ENCODE measurements at regions not wholly inside any gene's neighbourhood (a gene's known extent, or its start where the extent isn't known, plus 50 kb on each side); places are given as distances from the start of the nearest gene placed in this dataset.

GRCh38 chr4:24471486-24472160 lies 112.7 kb downstream of the DHX15 start:
- peak; percentile 48 to 55 for DNase-seq
- H3K27ac ChIP-seq: peak overlapping the region; percentile 74 to 80 (median 77)
- peak overlapping the region; percentile 28 to 55 (median 52) for H3K4me3 ChIP-seq (replicated peaks in 1 of 3)
- intact Hi-C loops (cut with DNase I): no loop called here
- H3K4me1 ChIP-seq: peaks cover 0 to 15% of the 10 kb centered on the region in 2 donors
- H3K27me3 ChIP-seq: no peaks in the 10 kb centered on the region
- no peaks in the 10 kb centered on the region for H3K36me3 ChIP-seq
- TF ChIP-seq CTCF (IDR thresholded peaks at IDR 0.05): peak in 1 of 6 experiments; percentile 2
- TF ChIP-seq POLR2A (IDR thresholded peaks at IDR 0.05): no peak
- 1% methylated on average over 30 to 35 of the region's 50 CpGs for WGBS, 2 donors
- no peaks in the 10 kb centered on the region for H3K9me3 ChIP-seq

GRCh38 chr4:24470666-24471485 lies 113.5 kb downstream of the DHX15 start:
- H3K27ac ChIP-seq: peak overlapping the region; percentile 74 to 80 (median 77)
- peak; percentile 56 to 60 for DNase-seq
- 0% methylated on average over 25 to 54 of the region's 90 CpGs for WGBS, 2 donors

GRCh38 chr4:24468071-24468470 lies 116.3 kb downstream of the DHX15 start:
- H3K4me3 ChIP-seq (replicated peaks in 1 of 3): no peak overlapping the region
- H3K36me3 ChIP-seq: no peaks in the 10 kb centered on the region
- DNase-seq: no peak
- intact Hi-C loops (cut with DNase I): no loop called here
- TF ChIP-seq CTCF (IDR thresholded peaks at IDR 0.05) (no peak), POLR2A (IDR thresholded peaks at IDR 0.05) (no peak)
- no peaks in the 10 kb centered on the region for H3K27me3 ChIP-seq
- WGBS, 2 donors: 89 to 93% methylated on average over 5 of the region's 5 CpGs
- peaks cover 0 to 15% of the 10 kb centered on the region in 2 donors for H3K4me1 ChIP-seq
- no peak overlapping the region for H3K27ac ChIP-seq
- no peaks in the 10 kb centered on the region for H3K9me3 ChIP-seq

More at GRCh38 chr4:24470666-24471485, 113.5 kb downstream of the DHX15 start:
- H3K27me3 ChIP-seq: no peaks in the 10 kb centered on the region
- TF ChIP-seq POLR2A (IDR thresholded peaks at IDR 0.05): peak in 1 of 2 donors; percentile 26
- TF ChIP-seq CTCF (IDR thresholded peaks at IDR 0.05): peak in 1 of 6 experiments; percentile 14
- H3K9me3 ChIP-seq: no peaks in the 10 kb centered on the region
- intact Hi-C loops (cut with DNase I): no loop called here
- peaks cover 0 to 15% of the 10 kb centered on the region in 2 donors for H3K4me1 ChIP-seq
- H3K4me3 ChIP-seq (replicated peaks in 1 of 3): peak overlapping the region; percentile 28 to 55 (median 52)
- H3K36me3 ChIP-seq: no peaks in the 10 kb centered on the region

GRCh38 chr4:24464566-24464965 lies 119.8 kb downstream of the DHX15 start:
- Histone ChIP-seq H3K27ac (no peak overlapping the region), H3K27me3 (no peaks in the 10 kb centered on the region), H3K36me3 (no peaks in the 10 kb centered on the region), H3K4me3 (replicated peaks in 1 of 3) (no peak overlapping the region), H3K4me1 (no peaks in the 10 kb centered on the region), H3K9me3 (no peaks in the 10 kb centered on the region)
- DNase-seq: no peak
- no peak for TF ChIP-seq CTCF (IDR thresholded peaks at IDR 0.05)
- no peak for TF ChIP-seq POLR2A (IDR thresholded peaks at IDR 0.05)
- intact Hi-C loops (cut with DNase I): no loop called here
- 86 to 92% methylated on average over 7 of the region's 7 CpGs for WGBS, 2 donors

- Histone ChIP-seq H3K4me3 (replicated peaks in 1 of 3) (no peak overlapping the region), H3K36me3 (no peaks in the 10 kb centered on the region), H3K9me3 (no peaks in the 10 kb centered on the region), H3K27me3 (no peaks in the 10 kb centered on the region), H3K27ac (no peak overlapping the region), H3K4me1 (no peaks in the 10 kb centered on the region)
- 94 to 95% methylated on average over 2 of the region's 2 CpGs for WGBS, 2 donors
- intact Hi-C loops (cut with DNase I): no loop called here
- DNase-seq: no peak
- no peak for TF ChIP-seq POLR2A (IDR thresholded peaks at IDR 0.05)
Measured at GRCh38 chr4:24456431-24456830, 127.9 kb downstream of the DHX15 start.
